Keratinocyte (primary cell): ENCODE measurements at regions not wholly inside any gene's neighbourhood (a gene's known extent, or its start where the extent isn't known, plus 50 kb on each side); places are given as distances from the start of the nearest gene placed in this dataset.

ENCODE experiments used
- DNase-seq: peaks from one replicate; pipeline ENCODE4 v3.0.0-alpha.2; 2011; ENCODE audit warnings: low read depth, missing footprints, low spot score
- FAIRE-seq: peaks from 2 replicates; lab custom pipeline; 2011; peaks lifted over from hg19 to GRCh38; lab: Jason Lieb, UNC
- H2AFZ ChIP-seq: 2 replicates; pipeline ENCODE4 v1.6.0; 2012; ENCODE audit warnings: low read length, control low read depth, inconsistent platforms; ENCODE audit not compliant: control insufficient read depth
- H3K27ac ChIP-seq: 2 replicates; pipeline ENCODE4 v1.5.1; 2011; ENCODE audit warnings: low read length; ENCODE audit not compliant: control insufficient read depth, insufficient read depth
- H3K27me3 ChIP-seq: 3 replicates; pipeline ENCODE4 v1.6.0; 2011; ENCODE audit warnings: low read length; ENCODE audit not compliant: control insufficient read depth, insufficient read depth; ENCODE audit errors: extremely low read depth
- H3K36me3 ChIP-seq, 2 experiments: 2 replicates in 1 of 2; 3 replicates in 1 of 2; pipeline ENCODE4 v1.5.1; 2011; ENCODE audit warnings: low read length in 2 of 2, mild to moderate bottlenecking in 1 of 2; ENCODE audit not compliant: control insufficient read depth in 2 of 2, insufficient read depth in 2 of 2; ENCODE audit errors: extremely low read depth in 1 of 2
- H3K4me1 ChIP-seq: 3 replicates; pipeline ENCODE4 v1.5.1; 2011; ENCODE audit warnings: low read length; ENCODE audit not compliant: control insufficient read depth, insufficient read depth; ENCODE audit errors: extremely low read depth
- H3K4me2 ChIP-seq: 3 replicates; pipeline ENCODE4 v1.6.0; 2011; ENCODE audit warnings: low read depth, low read length; ENCODE audit not compliant: control insufficient read depth, insufficient read depth; ENCODE audit errors: extremely low read depth
- H3K4me3 ChIP-seq, 3 experiments: fragments of 200-600 bp in 1 of 3; sonication (generic) in 1 of 3; 2 replicates in 2 of 3; 3 replicates in 1 of 3; pipeline ENCODE4 v1.5.1; 2011 to 2016; ENCODE audit warnings: low read length in 3 of 3, mild to moderate bottlenecking in 3 of 3, control low read depth in 2 of 3, inconsistent platforms in 1 of 3, low read depth in 1 of 3, mixed read lengths in 1 of 3, mixed run types in 1 of 3, moderate library complexity in 1 of 3; ENCODE audit not compliant: control insufficient read depth in 2 of 3, insufficient read depth in 2 of 3; ENCODE audit errors: extremely low read depth in 1 of 3
- H3K79me2 ChIP-seq: 2 replicates; pipeline ENCODE4 v1.6.0; 2012; ENCODE audit warnings: low read length; ENCODE audit not compliant: control insufficient read depth, insufficient read depth
- H3K9ac ChIP-seq: 3 replicates; pipeline ENCODE4 v1.6.0; 2011; ENCODE audit warnings: low read length; ENCODE audit not compliant: control insufficient read depth, insufficient read depth; ENCODE audit errors: extremely low read depth
- H3K9me1 ChIP-seq: 3 replicates; pipeline ENCODE4 v1.6.0; 2011; ENCODE audit warnings: low read length; ENCODE audit not compliant: control insufficient read depth, insufficient read depth; ENCODE audit errors: extremely low read depth
- H3K9me3 ChIP-seq: 2 replicates; pipeline ENCODE4 v1.5.1; 2012; ENCODE audit warnings: low read depth, low read length; ENCODE audit not compliant: control insufficient read depth
- H4K20me1 ChIP-seq: 3 replicates; pipeline ENCODE4 v1.6.0; 2011; ENCODE audit warnings: low read length; ENCODE audit not compliant: control insufficient read depth, insufficient read depth; ENCODE audit errors: extremely low read depth
- EZH2 ChIP-seq: IDR thresholded peaks from one replicate; pipeline ENCODE4 v1.6.1; 2012; ENCODE audit warnings: inconsistent platforms, mild to moderate bottlenecking, low read length, moderate library complexity
- dilution Hi-C: fragments of 300-500 bp; cut with MboI; formaldehyde crosslinking; loops from one replicate; pipeline ENCODE4 v1.7.0; 2020; ENCODE audit warnings: low sequenced_read_pairs; ENCODE audit not compliant: extremely low pct_ligation_motif_present
- TF ChIP-seq, protein P1 (sequence below), 3 experiments: IDR thresholded peaks in 1 of 3; conservative IDR thresholded peaks in 1 of 3; optimal IDR thresholded peaks in 1 of 3; 2 replicates in 2 of 3; 3 replicates in 1 of 3; pipeline versions ENCODE3 to v1.5.1; 2011; ENCODE audit warnings: low read length in 3 of 3, mild to moderate bottlenecking in 3 of 3, moderate library complexity in 2 of 3, control low read depth in 1 of 3, inconsistent platforms in 1 of 3; ENCODE audit not compliant: insufficient read depth in 2 of 3; ENCODE audit errors: extremely low read depth in 1 of 3

DNA sequence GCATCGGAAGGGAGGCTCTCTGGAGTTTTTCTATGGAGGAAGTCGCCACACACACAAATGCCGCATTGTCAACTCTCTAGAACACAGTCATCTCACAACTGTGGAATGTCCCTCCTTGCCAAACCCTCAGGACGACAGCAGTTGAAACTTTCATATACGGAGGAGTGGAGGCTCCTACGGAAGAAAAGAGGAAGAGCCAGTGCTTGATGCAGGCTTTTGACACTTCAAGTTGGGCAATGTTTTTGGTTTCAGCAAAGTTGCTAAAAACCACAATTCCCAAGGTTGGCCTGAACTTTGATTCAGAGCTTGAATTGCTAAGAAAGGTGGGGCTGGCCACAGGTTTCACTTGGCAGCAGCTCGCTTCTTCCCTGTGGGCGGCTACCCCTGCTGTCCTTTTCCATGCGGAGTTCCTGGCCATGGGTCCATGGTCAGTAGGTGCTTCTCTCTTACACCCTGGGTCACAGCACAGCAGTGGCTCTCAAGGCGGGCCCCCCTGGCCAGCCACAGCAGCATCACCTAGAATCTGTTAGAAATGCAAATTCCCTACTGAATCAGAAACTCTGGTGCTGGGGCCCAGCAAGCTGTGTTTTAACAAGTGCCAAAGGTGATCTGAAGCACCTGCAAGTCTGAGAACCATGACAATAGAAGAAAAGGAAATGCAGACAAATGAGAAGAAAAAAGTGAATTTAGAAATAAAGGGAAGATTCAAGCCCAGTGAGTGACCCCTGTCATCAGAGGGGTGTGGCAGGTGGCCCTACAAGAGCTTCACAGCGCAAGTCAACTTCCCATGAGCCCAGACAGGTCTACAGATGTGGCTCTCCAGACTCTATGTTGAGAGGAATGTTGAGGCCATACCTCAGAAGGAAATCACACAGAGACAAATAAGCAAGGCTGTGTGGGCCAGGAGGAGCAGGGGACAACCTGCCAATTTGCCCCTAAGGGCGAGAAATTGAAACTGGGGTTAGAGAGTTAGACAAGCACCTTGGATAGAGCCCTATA lies 856.4 kb downstream of the RNF144A start:
- peak; percentile 84 for FAIRE-seq
- no peaks in the 10 kb centered on the region for H3K9me1 ChIP-seq
- no peaks in the 10 kb centered on the region for H3K9me3 ChIP-seq
- peak overlapping the region in 1 of 3 experiments; percentile 30 for H3K4me3 ChIP-seq
- H3K27ac ChIP-seq = peak overlapping the region; percentile 45
- H3K36me3 ChIP-seq = no peaks in the 10 kb centered on the region
- TF ChIP-seq, protein P1, sequence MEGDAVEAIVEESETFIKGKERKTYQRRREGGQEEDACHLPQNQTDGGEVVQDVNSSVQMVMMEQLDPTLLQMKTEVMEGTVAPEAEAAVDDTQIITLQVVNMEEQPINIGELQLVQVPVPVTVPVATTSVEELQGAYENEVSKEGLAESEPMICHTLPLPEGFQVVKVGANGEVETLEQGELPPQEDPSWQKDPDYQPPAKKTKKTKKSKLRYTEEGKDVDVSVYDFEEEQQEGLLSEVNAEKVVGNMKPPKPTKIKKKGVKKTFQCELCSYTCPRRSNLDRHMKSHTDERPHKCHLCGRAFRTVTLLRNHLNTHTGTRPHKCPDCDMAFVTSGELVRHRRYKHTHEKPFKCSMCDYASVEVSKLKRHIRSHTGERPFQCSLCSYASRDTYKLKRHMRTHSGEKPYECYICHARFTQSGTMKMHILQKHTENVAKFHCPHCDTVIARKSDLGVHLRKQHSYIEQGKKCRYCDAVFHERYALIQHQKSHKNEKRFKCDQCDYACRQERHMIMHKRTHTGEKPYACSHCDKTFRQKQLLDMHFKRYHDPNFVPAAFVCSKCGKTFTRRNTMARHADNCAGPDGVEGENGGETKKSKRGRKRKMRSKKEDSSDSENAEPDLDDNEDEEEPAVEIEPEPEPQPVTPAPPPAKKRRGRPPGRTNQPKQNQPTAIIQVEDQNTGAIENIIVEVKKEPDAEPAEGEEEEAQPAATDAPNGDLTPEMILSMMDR (optimal IDR thresholded peaks at IDR 0.05 in 1 of 3, IDR thresholded peaks at IDR 0.05 in 1 of 3, conservative IDR thresholded peaks at IDR 0.05 in 1 of 3; ENCODE audit: extremely low read depth in 1 of 3, insufficient read depth in 2 of 3, low read length in 3 of 3) = no peak
- TF ChIP-seq EZH2 = no peak
- H3K9ac ChIP-seq = peak overlapping the region; percentile 40
- H3K4me2 ChIP-seq = peak overlapping the region; percentile 49
- H3K4me1 ChIP-seq = peaks cover 14% of the 10 kb centered on the region
- H2AFZ ChIP-seq = peak overlapping the region; percentile 54
- peak; percentile 17 for DNase-seq
- H3K79me2 ChIP-seq = no peaks in the 10 kb centered on the region
- H4K20me1 ChIP-seq = no peaks in the 10 kb centered on the region
- H3K27me3 ChIP-seq = no peaks in the 10 kb centered on the region
- dilution Hi-C loops = no loop called here

- dilution Hi-C loops = no loop called here
Measured at GRCh38 chr2:7774481-7774880, 857.3 kb downstream of the RNF144A start.

More at GRCh38 chr2:7774481-7774880, 857.3 kb downstream of the RNF144A start:
- Histone ChIP-seq H3K4me1 (peaks cover 14% of the 10 kb centered on the region), H2AFZ (no peak overlapping the region), H3K27ac (no peak overlapping the region), H3K27me3 (no peaks in the 10 kb centered on the region), H4K20me1 (no peaks in the 10 kb centered on the region), H3K79me2 (no peaks in the 10 kb centered on the region), H3K9ac (no peak overlapping the region), H3K4me3 (no peak overlapping the region), H3K36me3 (no peaks in the 10 kb centered on the region), H3K9me3 (no peaks in the 10 kb centered on the region), H3K9me1 (no peaks in the 10 kb centered on the region), H3K4me2 (no peak overlapping the region)
- FAIRE-seq = no peak
- no peak for TF ChIP-seq EZH2
- TF ChIP-seq, protein P1 (optimal IDR thresholded peaks at IDR 0.05 in 1 of 3, IDR thresholded peaks at IDR 0.05 in 1 of 3, conservative IDR thresholded peaks at IDR 0.05 in 1 of 3; ENCODE audit: extremely low read depth in 1 of 3, insufficient read depth in 2 of 3, low read length in 3 of 3) = no peak
- DNase-seq = no peak
